GM12892 (cell line): ENCODE measurements at regions not wholly inside any gene's neighbourhood (a gene's known extent, or its start where the extent isn't known, plus 50 kb on each side); places are given as distances from the start of the nearest gene placed in this dataset.

Experiments
- DNase-seq: peaks from one replicate; pipeline ENCODE4 v3.0.0; 2011; ENCODE audit not compliant: insufficient read length
- FAIRE-seq: peaks from 2 replicates; lab custom pipeline; 2011; peaks lifted over from hg19 to GRCh38; lab: Jason Lieb, UNC
- POLR2A ChIP-seq: IDR thresholded peaks from 2 replicates; pipeline ENCODE4 v1.6.1; 2011; ENCODE audit warnings: low read depth, low read length, control low read depth
- POLR2AphosphoS5 ChIP-seq: IDR thresholded peaks from 2 replicates; pipeline ENCODE4 v1.6.1; 2011; ENCODE audit warnings: low read depth, low read length, control low read depth
- TAF1 ChIP-seq: IDR thresholded peaks from 2 replicates; pipeline ENCODE4 v1.6.1; 2011; ENCODE audit warnings: low read depth, mild to moderate bottlenecking, control low read depth, low read length, borderline replicate concordance

DNA sequence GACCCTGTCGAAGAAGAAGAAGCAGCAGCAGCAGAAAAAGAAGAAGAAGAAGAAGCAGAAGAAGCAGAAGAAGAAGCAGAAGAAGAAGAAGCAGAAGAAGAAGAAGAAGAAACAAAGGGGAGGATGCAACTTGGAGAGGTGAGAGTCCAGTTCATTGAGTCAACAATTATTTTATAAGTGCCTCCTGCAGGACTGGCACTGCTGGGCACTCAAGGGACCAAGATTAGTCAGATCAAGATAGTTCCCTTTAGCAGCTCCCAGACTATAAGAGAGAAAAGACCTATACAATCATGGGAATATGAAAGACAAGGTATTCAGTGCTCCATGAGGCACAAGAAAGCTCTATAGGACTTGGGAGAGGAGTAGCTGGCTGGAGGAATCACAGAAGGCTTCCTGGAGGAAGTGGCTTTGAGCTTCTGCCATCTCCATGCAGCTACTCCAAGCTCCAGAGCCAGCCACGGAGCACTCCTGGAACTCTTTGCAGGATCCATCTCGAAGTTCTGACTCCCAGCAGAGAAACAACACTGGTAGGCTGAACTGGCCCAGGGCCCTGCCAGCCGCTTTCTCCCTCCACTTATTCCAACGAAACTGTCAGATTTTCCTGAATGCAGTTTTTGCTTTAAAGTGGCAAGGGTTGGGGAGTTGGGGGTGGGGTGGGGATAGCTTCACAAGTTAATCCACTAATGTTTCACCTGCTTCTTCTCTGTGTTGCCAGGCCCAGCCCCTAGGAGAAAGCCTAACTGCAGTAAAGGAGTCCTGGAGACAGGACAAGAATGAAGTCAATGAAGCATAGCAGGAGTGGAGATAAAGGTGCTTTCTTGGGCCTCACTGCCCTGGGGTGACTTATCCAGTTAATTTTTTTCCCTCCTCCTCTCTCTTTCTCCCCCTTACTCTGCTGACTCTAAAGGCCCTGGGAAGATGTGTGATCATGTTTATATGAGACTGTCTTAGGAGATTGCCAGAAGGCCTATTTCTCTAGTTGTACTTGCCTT lies 140.1 kb upstream of the PARP11 start:
- TF ChIP-seq POLR2A: no peak
- TF ChIP-seq TAF1: no peak
- no peak for TF ChIP-seq POLR2AphosphoS5
- DNase-seq: no peak
- no peak for FAIRE-seq

DNA sequence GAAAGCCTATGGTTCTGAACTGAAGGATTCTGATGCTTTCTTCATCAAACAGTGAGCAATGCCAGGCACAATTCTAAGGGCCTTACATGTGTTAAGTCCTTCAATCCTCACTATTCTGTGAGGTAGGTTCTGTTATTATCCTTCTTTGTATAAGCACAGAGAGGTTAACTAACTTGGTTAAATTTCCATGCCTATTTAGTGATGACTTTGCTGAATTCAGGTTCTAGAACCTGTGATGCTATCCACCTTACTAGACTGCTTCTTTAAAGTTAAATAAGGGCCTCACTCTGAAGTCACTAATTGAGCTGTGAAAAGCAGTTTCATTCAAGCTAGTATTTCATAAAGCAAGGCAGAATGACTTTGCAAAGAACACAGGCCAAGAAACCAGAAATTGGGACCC lies 138.9 kb upstream of the PARP11 start:
- FAIRE-seq (no peak), DNase-seq (no peak)
- TF ChIP-seq POLR2A (no peak), TAF1 (no peak), POLR2AphosphoS5 (no peak)

GRCh38 chr12:4011597-4011996 lies 138.4 kb upstream of the PARP11 start:
- FAIRE-seq: no peak
- DNase-seq: no peak
- TF ChIP-seq POLR2AphosphoS5 (no peak), TAF1 (no peak)

GRCh38 chr12:4009979-4010704 lies 136.9 kb upstream of the PARP11 start:
- no peak for TF ChIP-seq TAF1
- TF ChIP-seq POLR2A: no peak
- no peak for TF ChIP-seq POLR2AphosphoS5
- FAIRE-seq: no peak
- no peak for DNase-seq

- FAIRE-seq (no peak), DNase-seq (no peak)
- TF ChIP-seq POLR2A (no peak), TAF1 (no peak), POLR2AphosphoS5 (no peak)
These were observed 133.5 kb upstream of the PARP11 start for GRCh38 chr12:4006743-4007142.

- no peak for FAIRE-seq
These were observed 132.7 kb upstream of the PARP11 start for GRCh38 chr12:4005851-4006430.

DNA sequence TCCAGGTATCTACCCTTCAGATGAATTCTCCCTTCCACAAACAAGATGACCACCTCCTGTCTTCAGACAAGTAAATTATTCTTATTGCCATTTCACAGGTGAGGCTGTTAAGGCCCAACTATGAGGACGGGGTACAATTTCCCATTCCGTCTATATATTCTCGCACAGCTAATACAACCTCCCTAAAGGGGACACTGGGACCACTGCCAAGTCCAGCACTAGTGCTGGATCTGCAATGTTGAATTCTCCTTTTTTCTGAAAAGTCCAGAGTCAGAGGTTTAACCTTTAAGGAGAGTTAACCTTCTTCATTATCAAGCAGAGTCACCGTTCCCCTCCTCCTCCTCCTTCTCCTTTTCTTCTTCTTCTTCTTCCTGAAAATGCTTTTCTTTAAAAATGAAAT lies 130.4 kb upstream of the PARP11 start:
- DNase-seq (no peak), FAIRE-seq (no peak)
- TF ChIP-seq POLR2AphosphoS5 (no peak), POLR2A (no peak), TAF1 (no peak)

More at GRCh38 chr12:4005851-4006430, 132.7 kb upstream of the PARP11 start:
- TF ChIP-seq POLR2A (no peak), TAF1 (no peak), POLR2AphosphoS5 (no peak)
- DNase-seq: no peak

- DNase-seq (no peak), FAIRE-seq (no peak)
- TF ChIP-seq POLR2A (no peak), TAF1 (no peak), POLR2AphosphoS5 (no peak)
These were observed 129.4 kb upstream of the PARP11 start for GRCh38 chr12:4002601-4003000.

DNA sequence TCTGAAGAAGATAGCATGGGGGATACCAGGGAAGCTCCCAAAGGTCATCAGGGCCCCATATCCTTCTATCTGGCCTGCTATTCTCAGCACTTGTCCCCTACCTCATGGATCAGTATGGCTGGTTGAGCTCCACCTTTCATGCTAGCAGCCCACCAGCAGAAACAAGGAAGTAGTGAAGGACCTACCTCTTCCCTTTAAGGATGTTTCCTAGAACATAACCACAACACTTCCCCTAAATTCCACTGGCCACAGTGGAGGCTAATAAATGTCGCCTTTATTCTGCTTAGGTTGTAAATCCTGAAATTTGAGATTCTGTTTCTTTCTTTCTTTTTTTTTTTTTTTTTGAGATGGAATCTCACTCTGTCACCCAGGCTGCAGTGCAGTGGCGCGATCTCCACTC lies 128.6 kb upstream of the PARP11 start:
- DNase-seq (no peak), FAIRE-seq (no peak)
- TF ChIP-seq POLR2A: no peak
- no peak for TF ChIP-seq TAF1
- no peak for TF ChIP-seq POLR2AphosphoS5

GRCh38 chr12:4001031-4001430 lies 127.8 kb upstream of the PARP11 start:
- no peak for DNase-seq
- no peak for FAIRE-seq
- TF ChIP-seq TAF1 (no peak), POLR2A (no peak), POLR2AphosphoS5 (no peak)

DNA sequence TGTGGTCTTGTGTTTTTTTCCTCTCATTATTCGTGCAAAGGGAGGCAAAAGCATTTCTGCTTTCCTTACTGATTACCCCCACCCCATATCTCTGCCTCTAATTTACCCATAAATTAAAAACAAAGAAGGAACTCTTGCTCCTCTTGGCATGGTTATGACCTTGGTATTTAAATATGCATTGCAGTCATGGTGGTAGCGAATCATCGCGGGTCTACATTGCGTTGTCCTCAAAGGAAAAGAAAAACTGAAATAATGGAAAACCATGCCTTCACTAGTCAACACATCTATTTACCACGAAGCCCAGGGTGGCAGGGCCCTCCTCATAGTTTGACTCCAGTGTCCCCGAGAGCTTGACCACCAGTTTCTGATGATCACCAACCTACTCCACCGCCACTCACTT lies 126.7 kb upstream of the PARP11 start:
- FAIRE-seq (no peak), DNase-seq (no peak)
- TF ChIP-seq POLR2AphosphoS5: no peak
- no peak for TF ChIP-seq POLR2A
- no peak for TF ChIP-seq TAF1
